ENCODE measurements at regions not wholly inside any gene's neighbourhood (a gene's known extent, or its start where the extent isn't known, plus 50 kb on each side); places are given as distances from the start of the nearest gene placed in this dataset.
"Not testable (repeated sequence)": the region's sequence is repeated elsewhere in the genome, so short reads cannot be mapped to it uniquely, and the experiment has no call there.

DNA sequence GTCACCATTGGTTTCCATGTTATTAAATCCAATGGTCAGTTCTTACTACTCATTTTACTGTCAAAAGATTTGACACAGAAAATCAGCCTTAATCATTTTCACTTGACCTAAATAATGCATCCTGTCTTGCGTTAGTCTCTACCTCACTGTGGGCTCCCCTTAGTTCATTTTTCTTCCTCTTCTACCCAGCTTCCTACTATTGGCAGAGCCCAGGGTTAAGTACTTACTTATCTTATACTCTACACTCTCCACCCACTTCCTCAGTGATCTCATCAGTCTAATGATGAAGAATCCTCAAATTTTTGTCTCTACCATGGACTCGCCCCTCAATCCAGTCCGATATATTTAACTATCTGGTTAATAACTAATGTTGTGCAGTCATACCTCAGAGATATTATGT lies 735.9 kb downstream of the KCNT2 start:
- no peaks in the 10 kb centered on the region for H3K9me3 ChIP-seq (ENCODE audit: control insufficient read depth in 3 of 3, low read length in 3 of 3)
- H3K9ac ChIP-seq (ENCODE audit: low read depth in 1 of 3, low read length in 3 of 3): no peak overlapping the region
- H3K36me3 ChIP-seq (ENCODE audit: control insufficient read depth in 3 of 3, insufficient read depth in 3 of 3, low read length in 3 of 3): no peaks in the 10 kb centered on the region
- H3K4me1 ChIP-seq (ENCODE audit: control insufficient read depth in 3 of 3, insufficient read depth in 3 of 3, low read length in 3 of 3): no peaks in the 10 kb centered on the region
- H3K4me3 ChIP-seq (ENCODE audit: low read length in 3 of 3): no peak overlapping the region
- no peak overlapping the region for H3K27ac ChIP-seq (ENCODE audit: low read depth, low read length)
- no peaks in the 10 kb centered on the region for H3K27me3 ChIP-seq (ENCODE audit: control insufficient read depth in 3 of 3, insufficient read depth in 3 of 3, low read length in 3 of 3)

DNA sequence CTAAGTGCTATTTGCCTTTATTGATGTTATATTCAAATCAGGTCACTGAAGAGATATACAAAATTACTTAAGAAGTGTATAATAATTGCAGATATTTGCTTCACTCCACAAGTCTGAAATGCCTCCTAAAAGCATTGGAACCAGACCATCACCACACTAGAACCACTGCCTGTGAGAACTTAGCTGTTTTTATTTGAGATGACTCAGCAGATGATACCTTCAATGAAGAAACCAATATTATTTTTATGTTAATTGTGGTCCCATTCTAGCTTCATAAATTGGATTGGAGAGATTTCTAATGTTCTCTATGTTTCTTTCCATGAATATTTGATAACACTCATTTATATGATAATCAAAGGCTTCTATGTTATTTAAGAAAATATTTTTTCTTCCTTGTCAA lies 740.6 kb downstream of the KCNT2 start:
- H3K9ac ChIP-seq (ENCODE audit: low read depth in 1 of 3, low read length in 3 of 3): no peak overlapping the region
- H3K4me1 ChIP-seq (ENCODE audit: control insufficient read depth in 3 of 3, insufficient read depth in 3 of 3, low read length in 3 of 3): no peaks in the 10 kb centered on the region
- H3K36me3 ChIP-seq (ENCODE audit: control insufficient read depth in 3 of 3, insufficient read depth in 3 of 3, low read length in 3 of 3): no peaks in the 10 kb centered on the region
- H3K27ac ChIP-seq (ENCODE audit: low read depth, low read length): no peak overlapping the region
- H3K9me3 ChIP-seq (ENCODE audit: control insufficient read depth in 3 of 3, low read length in 3 of 3): no peaks in the 10 kb centered on the region
- no peak overlapping the region for H3K4me3 ChIP-seq (ENCODE audit: low read length in 3 of 3)
- no peaks in the 10 kb centered on the region for H3K27me3 ChIP-seq (ENCODE audit: control insufficient read depth in 3 of 3, insufficient read depth in 3 of 3, low read length in 3 of 3)

DNA sequence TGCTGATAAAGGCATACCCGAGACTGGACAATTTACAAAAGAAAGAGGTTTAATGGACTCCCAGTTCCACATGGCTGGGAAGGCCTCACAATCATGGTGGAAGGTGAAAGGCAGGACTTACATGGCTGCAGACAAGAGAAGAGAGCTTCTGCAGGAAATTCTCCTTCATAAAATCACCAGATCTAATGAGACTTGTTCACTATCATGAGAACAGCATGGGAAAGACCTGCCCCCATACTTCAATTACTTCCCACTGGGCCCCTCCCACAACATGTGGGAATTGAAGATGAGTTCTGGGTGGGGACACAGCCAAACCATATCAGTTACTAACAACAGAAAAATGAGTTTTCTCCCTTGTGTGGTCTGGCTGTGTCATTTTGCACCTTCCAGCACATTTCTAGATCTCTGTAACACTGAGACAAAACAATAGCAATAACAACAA lies 741.4 kb downstream of the KCNT2 start:
- Histone ChIP-seq H3K27me3 (ENCODE audit: control insufficient read depth in 3 of 3, insufficient read depth in 3 of 3, low read length in 3 of 3) (no peaks in the 10 kb centered on the region), H3K9me3 (ENCODE audit: control insufficient read depth in 3 of 3, low read length in 3 of 3) (no peaks in the 10 kb centered on the region), H3K4me1 (ENCODE audit: control insufficient read depth in 3 of 3, insufficient read depth in 3 of 3, low read length in 3 of 3) (no peaks in the 10 kb centered on the region), H3K9ac (ENCODE audit: low read depth in 1 of 3, low read length in 3 of 3) (no peak overlapping the region), H3K36me3 (ENCODE audit: control insufficient read depth in 3 of 3, insufficient read depth in 3 of 3, low read length in 3 of 3) (no peaks in the 10 kb centered on the region), H3K27ac (ENCODE audit: low read depth, low read length) (no peak overlapping the region), H3K4me3 (ENCODE audit: low read length in 3 of 3) (no peak overlapping the region)

- H3K4me1 ChIP-seq (ENCODE audit: control insufficient read depth in 3 of 3, insufficient read depth in 3 of 3, low read length in 3 of 3): no peaks in the 10 kb centered on the region
- H3K9ac ChIP-seq (ENCODE audit: low read depth in 1 of 3, low read length in 3 of 3): no peak overlapping the region
- H3K36me3 ChIP-seq (ENCODE audit: control insufficient read depth in 3 of 3, insufficient read depth in 3 of 3, low read length in 3 of 3): no peaks in the 10 kb centered on the region
- no peak overlapping the region for H3K4me3 ChIP-seq (ENCODE audit: low read length in 3 of 3)
- no peaks in the 10 kb centered on the region for H3K27me3 ChIP-seq (ENCODE audit: control insufficient read depth in 3 of 3, insufficient read depth in 3 of 3, low read length in 3 of 3)
- no peaks in the 10 kb centered on the region for H3K9me3 ChIP-seq (ENCODE audit: control insufficient read depth in 3 of 3, low read length in 3 of 3)
- no peak overlapping the region for H3K27ac ChIP-seq (ENCODE audit: low read depth, low read length)
Measured at GRCh38 chr1:195866091-195866780, 742.0 kb downstream of the KCNT2 start.

GRCh38 chr1:195851804-195852203 lies 756.4 kb downstream of the KCNT2 start:
- H3K4me1 ChIP-seq (ENCODE audit: control insufficient read depth in 3 of 3, insufficient read depth in 3 of 3, low read length in 3 of 3): no peaks in the 10 kb centered on the region
- no peaks in the 10 kb centered on the region for H3K27me3 ChIP-seq (ENCODE audit: control insufficient read depth in 3 of 3, insufficient read depth in 3 of 3, low read length in 3 of 3)
- no peak overlapping the region for H3K9ac ChIP-seq (ENCODE audit: low read depth in 1 of 3, low read length in 3 of 3)
- no peaks in the 10 kb centered on the region for H3K36me3 ChIP-seq (ENCODE audit: control insufficient read depth in 3 of 3, insufficient read depth in 3 of 3, low read length in 3 of 3)
- no peak overlapping the region for H3K27ac ChIP-seq (ENCODE audit: low read depth, low read length)
- H3K9me3 ChIP-seq (ENCODE audit: control insufficient read depth in 3 of 3, low read length in 3 of 3): no peaks in the 10 kb centered on the region
- H3K4me3 ChIP-seq (ENCODE audit: low read length in 3 of 3): no peak overlapping the region

- Histone ChIP-seq H3K9ac (ENCODE audit: low read depth in 1 of 3, low read length in 3 of 3) (no peak overlapping the region), H3K27ac (ENCODE audit: low read depth, low read length) (no peak overlapping the region), H3K4me3 (ENCODE audit: low read length in 3 of 3) (no peak overlapping the region), H3K9me3 (ENCODE audit: control insufficient read depth in 3 of 3, low read length in 3 of 3) (no peaks in the 10 kb centered on the region), H3K4me1 (ENCODE audit: control insufficient read depth in 3 of 3, insufficient read depth in 3 of 3, low read length in 3 of 3) (no peaks in the 10 kb centered on the region), H3K27me3 (ENCODE audit: control insufficient read depth in 3 of 3, insufficient read depth in 3 of 3, low read length in 3 of 3) (no peaks in the 10 kb centered on the region), H3K36me3 (ENCODE audit: control insufficient read depth in 3 of 3, insufficient read depth in 3 of 3, low read length in 3 of 3) (no peaks in the 10 kb centered on the region)
Measured at GRCh38 chr1:195851016-195851601, 757.1 kb downstream of the KCNT2 start.

- Histone ChIP-seq H3K4me3 (ENCODE audit: low read length in 3 of 3) (no peak overlapping the region), H3K9ac (ENCODE audit: low read depth in 1 of 3, low read length in 3 of 3) (no peak overlapping the region), H3K27ac (ENCODE audit: low read depth, low read length) (no peak overlapping the region)
Measured at GRCh38 chr1:195849180-195849579, 759.1 kb downstream of the KCNT2 start.

GRCh38 chr1:195847957-195848875 lies 760.0 kb downstream of the KCNT2 start:
- not testable (repeated sequence) for H3K9ac ChIP-seq (ENCODE audit: low read depth in 1 of 3, low read length in 3 of 3); H3K27ac ChIP-seq (ENCODE audit: low read depth, low read length); H3K4me1 ChIP-seq (ENCODE audit: control insufficient read depth in 3 of 3, insufficient read depth in 3 of 3, low read length in 3 of 3); H3K36me3 ChIP-seq (ENCODE audit: control insufficient read depth in 3 of 3, insufficient read depth in 3 of 3, low read length in 3 of 3); H3K9me3 ChIP-seq (ENCODE audit: control insufficient read depth in 3 of 3, low read length in 3 of 3); H3K4me3 ChIP-seq (ENCODE audit: low read length in 3 of 3); H3K27me3 ChIP-seq (ENCODE audit: control insufficient read depth in 3 of 3, insufficient read depth in 3 of 3, low read length in 3 of 3)

More at GRCh38 chr1:195849180-195849579, 759.1 kb downstream of the KCNT2 start:
- Histone ChIP-seq H3K4me1 (ENCODE audit: control insufficient read depth in 3 of 3, insufficient read depth in 3 of 3, low read length in 3 of 3) (no peaks in the 10 kb centered on the region), H3K27me3 (ENCODE audit: control insufficient read depth in 3 of 3, insufficient read depth in 3 of 3, low read length in 3 of 3) (no peaks in the 10 kb centered on the region), H3K9me3 (ENCODE audit: control insufficient read depth in 3 of 3, low read length in 3 of 3) (no peaks in the 10 kb centered on the region), H3K36me3 (ENCODE audit: control insufficient read depth in 3 of 3, insufficient read depth in 3 of 3, low read length in 3 of 3) (no peaks in the 10 kb centered on the region)

- H3K4me1 ChIP-seq (ENCODE audit: control insufficient read depth in 3 of 3, insufficient read depth in 3 of 3, low read length in 3 of 3): no peaks in the 10 kb centered on the region
- no peaks in the 10 kb centered on the region for H3K9me3 ChIP-seq (ENCODE audit: control insufficient read depth in 3 of 3, low read length in 3 of 3)
- no peak overlapping the region for H3K9ac ChIP-seq (ENCODE audit: low read depth in 1 of 3, low read length in 3 of 3)
- H3K36me3 ChIP-seq (ENCODE audit: control insufficient read depth in 3 of 3, insufficient read depth in 3 of 3, low read length in 3 of 3): no peaks in the 10 kb centered on the region
- no peaks in the 10 kb centered on the region for H3K27me3 ChIP-seq (ENCODE audit: control insufficient read depth in 3 of 3, insufficient read depth in 3 of 3, low read length in 3 of 3)
- H3K4me3 ChIP-seq (ENCODE audit: low read length in 3 of 3): no peak overlapping the region
- no peak overlapping the region for H3K27ac ChIP-seq (ENCODE audit: low read depth, low read length)
Measured at GRCh38 chr1:195831789-195832188, 776.5 kb downstream of the KCNT2 start.

GRCh38 chr1:195828325-195828724 lies 779.9 kb downstream of the KCNT2 start:
- H3K9ac ChIP-seq (ENCODE audit: low read depth in 1 of 3, low read length in 3 of 3): no peak overlapping the region
- no peaks in the 10 kb centered on the region for H3K27me3 ChIP-seq (ENCODE audit: control insufficient read depth in 3 of 3, insufficient read depth in 3 of 3, low read length in 3 of 3)
- no peak overlapping the region for H3K4me3 ChIP-seq (ENCODE audit: low read length in 3 of 3)
- no peaks in the 10 kb centered on the region for H3K9me3 ChIP-seq (ENCODE audit: control insufficient read depth in 3 of 3, low read length in 3 of 3)
- H3K27ac ChIP-seq (ENCODE audit: low read depth, low read length): no peak overlapping the region
- no peaks in the 10 kb centered on the region for H3K36me3 ChIP-seq (ENCODE audit: control insufficient read depth in 3 of 3, insufficient read depth in 3 of 3, low read length in 3 of 3)
- no peaks in the 10 kb centered on the region for H3K4me1 ChIP-seq (ENCODE audit: control insufficient read depth in 3 of 3, insufficient read depth in 3 of 3, low read length in 3 of 3)
